T-cell (primary cell): ENCODE measurements at regions not wholly inside any gene's neighbourhood (a gene's known extent, or its start where the extent isn't known, plus 50 kb on each side); places are given as distances from the start of the nearest gene placed in this dataset.

ENCODE experiments used
- ATAC-seq, 4 experiments: fragments of 200-7000 bp in 3 of 4; fragments of 150-1000 bp in 1 of 4; cut with Tn5 transposase; replicated peaks in 1 of 4; 1 replicate in 3 of 4; 2 replicates in 1 of 4; pipeline ENCODE4 v1.10.0; 2021; ENCODE audit warnings: moderate library complexity in 3 of 4, mild to moderate bottlenecking in 2 of 4, moderate number of reproducible peaks in 1 of 4
- CTCF ChIA-PET, 2 donors: fragments of 300-600 bp; sonication (Branson Sonifier 250); formaldehyde crosslinking; loops; one replicate each; lab custom pipeline; 2022; ENCODE audit warnings: antibody characterized with exemption in 2 of 2; lab: Charles Lee
- POLR2A ChIA-PET, 2 donors: fragments of 300-600 bp; sonication (Branson Sonifier 250); formaldehyde crosslinking; loops; one replicate each; lab custom pipeline; 2022; ENCODE audit warnings: antibody characterized with exemption in 2 of 2; lab: Charles Lee
- DNase-seq, 35 experiments: peaks; one replicate each; pipeline versions ENCODE4 v3.0.0 to v3.0.0-alpha.2; 2013 to 2023
- H3K27ac ChIP-seq: one replicate; pipeline ENCODE4 v1.5.1; 2013; ENCODE audit warnings: low read length
- H3K27me3 ChIP-seq, 2 experiments: replicated peaks in 1 of 2; 1 replicate in 1 of 2; 2 replicates in 1 of 2; pipeline versions ENCODE4 v1.6.1 to v1.7.0; 2013; ENCODE audit warnings: low read length in 1 of 2, mixed read lengths in 1 of 2; ENCODE audit not compliant: control insufficient read depth in 2 of 2, insufficient read depth in 2 of 2; ENCODE audit errors: extremely low read depth in 1 of 2
- H3K36me3 ChIP-seq, 2 donors: 1 replicate in 1 of 2; 2 replicates in 1 of 2; pipeline versions ENCODE4 v1.6.1 to v1.7.0; 2013; ENCODE audit warnings: low read length in 1 of 2; ENCODE audit not compliant: control insufficient read depth in 2 of 2, insufficient read depth in 1 of 2; ENCODE audit errors: extremely low read depth in 1 of 2
- H3K4me1 ChIP-seq, 2 experiments: 1 replicate in 1 of 2; 2 replicates in 1 of 2; pipeline versions ENCODE4 v1.6.1 to v1.7.0; 2013; ENCODE audit warnings: low read length in 2 of 2, mixed read lengths in 1 of 2; ENCODE audit not compliant: insufficient read depth in 2 of 2, control insufficient read depth in 1 of 2; ENCODE audit errors: extremely low read depth in 1 of 2
- H3K4me3 ChIP-seq, 2 donors: 1 replicate in 1 of 2; 2 replicates in 1 of 2; pipeline versions ENCODE4 v1.5.1 to v1.7.0; 2013; ENCODE audit warnings: mild to moderate bottlenecking in 2 of 2, low read length in 1 of 2, moderate library complexity in 1 of 2; ENCODE audit not compliant: control insufficient read depth in 1 of 2; ENCODE audit errors: extremely low read depth in 1 of 2
- H3K9me3 ChIP-seq: 2 replicates; pipeline ENCODE4 v1.7.0; 2013
- H3K27ac Mint-ChIP-seq, 2 donors: one replicate each; pipeline ENCODE4 v1.8.0; 2020 to 2021; ENCODE audit warnings: mild to moderate bottlenecking in 2 of 2, mixed read lengths in 2 of 2
- H3K27me3 Mint-ChIP-seq, 2 donors: one replicate each; pipeline ENCODE4 v1.8.0; 2021 to 2022; ENCODE audit warnings: mixed read lengths in 2 of 2
- H3K36me3 Mint-ChIP-seq: one replicate; pipeline ENCODE4 v1.8.0; 2021; ENCODE audit warnings: mixed read lengths
- H3K4me1 Mint-ChIP-seq, 3 donors: one replicate each; pipeline ENCODE4 v1.8.0; 2020 to 2022; ENCODE audit warnings: mixed read lengths in 3 of 3, mild to moderate bottlenecking in 1 of 3
- H3K4me3 Mint-ChIP-seq, 3 donors: one replicate each; pipeline ENCODE4 v1.8.0; 2020 to 2022; ENCODE audit warnings: mild to moderate bottlenecking in 3 of 3, mixed read lengths in 3 of 3, moderate library complexity in 3 of 3
- H3K9me3 Mint-ChIP-seq, 3 donors: one replicate each; pipeline ENCODE4 v1.8.0; 2020 to 2022; ENCODE audit warnings: mixed read lengths in 3 of 3
- WGBS: methylation state at CpG from one replicate; pipeline ENCODE4 v1.1.5; 2013; ENCODE audit warnings: missing lambda C conversion rate; ENCODE audit not compliant: insufficient coverage; 5-methylcytosine and 5-hydroxymethylcytosine counted together

DNA sequence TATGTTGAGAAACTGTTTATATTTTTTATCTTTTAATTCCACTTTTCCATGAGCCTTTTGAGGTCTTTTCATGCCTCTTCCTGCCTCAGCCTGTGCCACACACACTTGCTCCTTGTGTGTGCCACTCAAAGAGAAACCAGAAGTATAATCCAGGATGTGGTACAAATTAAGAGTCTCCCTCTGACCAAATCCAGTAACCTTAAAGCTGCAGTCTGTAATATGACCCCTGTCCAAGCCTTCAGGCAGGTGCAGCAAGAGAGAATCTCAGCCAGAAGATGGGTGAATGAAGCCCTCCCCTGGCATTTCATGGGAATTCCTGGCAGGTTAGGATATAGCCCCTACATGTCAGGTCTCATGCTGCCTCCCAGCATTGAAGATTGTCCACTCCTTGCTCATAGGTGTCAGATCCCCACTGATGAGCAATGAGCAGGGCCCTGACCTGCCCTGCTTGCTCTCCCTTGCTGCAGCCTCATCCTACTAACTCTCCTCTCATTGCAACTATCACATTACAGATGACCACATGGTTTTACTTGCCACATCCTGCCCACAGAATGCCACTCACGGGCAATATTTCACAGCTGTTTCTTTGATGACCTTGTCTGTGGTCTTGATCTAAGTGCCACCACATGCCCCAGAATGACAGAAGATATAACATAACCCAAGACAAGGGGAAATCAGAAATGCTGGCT, 169.3 kb downstream of the SEC16B start:
- Histone ChIP-seq H3K4me3 (no peak overlapping the region), H3K27ac (no peak overlapping the region), H3K27me3 (no peaks in the 10 kb centered on the region), H3K4me1 (no peaks in the 10 kb centered on the region), H3K36me3 (no peaks in the 10 kb centered on the region), H3K9me3 (no peaks in the 10 kb centered on the region)
- ATAC-seq (no peak), DNase-seq (no peak)
- H3K4me3 Mint-ChIP-seq, result no peak overlapping the region
- ChIA-PET CTCF (no interaction called here), POLR2A (no interaction called here)
- no peaks in the 10 kb centered on the region for H3K36me3 Mint-ChIP-seq
- H3K4me1 Mint-ChIP-seq, result no peaks in the 10 kb centered on the region
- 0% methylated on average over 1 of the region's 1 CpG for WGBS
- no peaks in the 10 kb centered on the region for H3K27me3 Mint-ChIP-seq
- H3K9me3 Mint-ChIP-seq, result peaks cover 18 to 23% (median 18%) of the 10 kb centered on the region in 3 donors
- no peak overlapping the region for H3K27ac Mint-ChIP-seq

DNA sequence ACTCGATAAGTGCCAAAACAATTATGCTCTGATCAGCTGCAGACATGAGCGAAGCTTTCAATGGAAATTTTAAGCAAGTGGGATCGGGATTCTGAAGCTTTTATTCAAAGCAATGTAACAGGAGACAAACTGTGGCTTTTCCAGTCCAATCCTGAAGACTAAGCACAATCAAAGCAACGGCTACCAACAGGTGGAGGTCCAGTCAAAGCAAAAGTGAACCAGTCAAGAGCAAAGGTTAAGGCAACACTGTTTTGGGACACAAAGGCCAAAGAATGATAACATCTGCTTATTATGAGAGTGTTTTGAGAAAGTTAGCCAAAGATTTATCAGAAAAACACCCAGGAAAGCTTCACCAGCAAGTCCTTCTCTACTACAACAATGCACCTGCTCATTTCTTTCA, 170.1 kb downstream of the SEC16B start:
- no peak overlapping the region for H3K27ac ChIP-seq
- CTCF ChIA-PET, result no interaction called here
- no peaks in the 10 kb centered on the region for H3K9me3 ChIP-seq
- H3K36me3 ChIP-seq, result no peaks in the 10 kb centered on the region
- ATAC-seq (no peak), DNase-seq (no peak)
- H3K4me3 Mint-ChIP-seq, result no peak overlapping the region
- WGBS, result 66% methylated on average over 2 of the region's 4 CpGs
- no peaks in the 10 kb centered on the region for H3K36me3 Mint-ChIP-seq
- H3K27me3 ChIP-seq, result no peaks in the 10 kb centered on the region
- H3K4me1 Mint-ChIP-seq, result no peaks in the 10 kb centered on the region
- no peaks in the 10 kb centered on the region for H3K4me1 ChIP-seq
- H3K9me3 Mint-ChIP-seq, result peaks cover 13 to 25% (median 18%) of the 10 kb centered on the region in 3 donors
- no peak overlapping the region for H3K27ac Mint-ChIP-seq
- no peak overlapping the region for H3K4me3 ChIP-seq
- POLR2A ChIA-PET, result no interaction called here
- H3K27me3 Mint-ChIP-seq, result no peaks in the 10 kb centered on the region

GRCh38 chr1:177798614-177799013, 171.2 kb downstream of the SEC16B start:
- Mint-ChIP-seq H3K27me3 (no peaks in the 10 kb centered on the region), H3K4me3 (no peak overlapping the region), H3K36me3 (no peaks in the 10 kb centered on the region), H3K27ac (no peak overlapping the region), H3K9me3 (peaks cover 4 to 16% (median 10%) of the 10 kb centered on the region in 3 donors), H3K4me1 (no peaks in the 10 kb centered on the region)
- ATAC-seq, result no peak
- no peaks in the 10 kb centered on the region for H3K4me1 ChIP-seq
- WGBS, result no CpG with 5 or more reads among the region's 3 CpGs
- no peaks in the 10 kb centered on the region for H3K27me3 ChIP-seq
- no peak for DNase-seq
- ChIA-PET CTCF (no interaction called here), POLR2A (no interaction called here)
- H3K4me3 ChIP-seq, result no peak overlapping the region
- H3K36me3 ChIP-seq, result no peaks in the 10 kb centered on the region
- no peak overlapping the region for H3K27ac ChIP-seq
- H3K9me3 ChIP-seq, result no peaks in the 10 kb centered on the region

DNA sequence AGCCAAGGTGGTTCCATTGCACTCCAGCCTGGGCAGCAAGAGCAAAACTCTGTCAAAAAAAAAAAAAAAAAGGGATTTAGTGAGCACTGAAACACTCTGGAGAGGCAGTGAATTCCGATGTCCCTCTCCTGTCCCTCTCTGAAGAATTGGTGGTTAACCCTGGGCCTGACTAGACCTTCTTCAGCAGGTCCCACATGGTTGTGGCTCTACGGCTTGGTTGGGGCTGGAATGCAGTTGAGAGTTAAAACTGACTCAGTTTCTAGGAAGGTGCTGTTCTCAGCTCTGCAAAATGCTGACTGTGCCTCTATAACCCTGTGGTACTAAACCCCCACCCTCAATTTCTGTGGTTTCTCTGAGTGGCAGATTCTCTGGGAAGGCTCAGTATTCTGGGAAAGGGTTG, 173.3 kb downstream of the SEC16B start:
- Histone ChIP-seq H3K36me3 (no peaks in the 10 kb centered on the region), H3K27ac (no peak overlapping the region), H3K9me3 (no peaks in the 10 kb centered on the region), H3K4me1 (no peaks in the 10 kb centered on the region), H3K4me3 (no peak overlapping the region), H3K27me3 (no peaks in the 10 kb centered on the region)
- Mint-ChIP-seq H3K4me3 (no peak overlapping the region), H3K27me3 (no peaks in the 10 kb centered on the region), H3K27ac (no peak overlapping the region), H3K9me3 (peaks cover 3 to 16% (median 3%) of the 10 kb centered on the region in 3 donors), H3K4me1 (no peaks in the 10 kb centered on the region), H3K36me3 (no peaks in the 10 kb centered on the region)
- ATAC-seq, result no peak
- CTCF ChIA-PET, result no interaction called here
- POLR2A ChIA-PET, result no interaction called here
- no peak for DNase-seq
- 71% methylated on average over 1 of the region's 2 CpGs for WGBS

- 60% methylated on average over 2 of the region's 3 CpGs for WGBS
- ChIA-PET POLR2A (no interaction called here), CTCF (no interaction called here)
- Histone ChIP-seq H3K36me3 (no peaks in the 10 kb centered on the region), H3K4me3 (no peak overlapping the region), H3K27ac (no peak overlapping the region), H3K27me3 (no peaks in the 10 kb centered on the region), H3K4me1 (no peaks in the 10 kb centered on the region), H3K9me3 (no peaks in the 10 kb centered on the region)
- Mint-ChIP-seq H3K27ac (no peak overlapping the region), H3K27me3 (no peaks in the 10 kb centered on the region), H3K9me3 (peaks cover under 1 to 20% (median 5%) of the 10 kb centered on the region in 3 donors), H3K4me1 (no peaks in the 10 kb centered on the region), H3K36me3 (no peaks in the 10 kb centered on the region), H3K4me3 (no peak overlapping the region)
- DNase-seq (no peak), ATAC-seq (no peak)
Measured at GRCh38 chr1:177794376-177794991, 175.4 kb downstream of the SEC16B start.

DNA sequence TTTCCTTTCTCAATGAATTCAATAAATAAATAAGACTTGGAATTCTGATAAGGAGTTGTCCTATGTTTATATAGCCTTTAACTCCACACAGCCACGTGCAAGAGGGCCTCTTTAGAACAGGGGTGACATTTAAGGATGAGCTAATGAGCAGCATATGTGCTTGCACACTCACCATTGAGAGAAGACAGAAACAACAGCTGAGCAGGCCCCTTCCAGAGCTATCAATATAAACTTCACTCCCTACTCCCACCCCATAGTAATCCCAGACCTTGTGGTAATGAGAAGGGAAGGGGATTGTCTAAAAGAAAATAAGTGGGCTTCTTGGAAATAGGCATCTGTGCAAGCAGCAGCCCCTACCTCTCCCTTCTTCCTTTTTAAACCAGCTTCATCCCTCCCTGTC, 176.0 kb downstream of the SEC16B start:
- no peaks in the 10 kb centered on the region for H3K36me3 Mint-ChIP-seq
- WGBS, result no CpG with 5 or more reads among the region's 1 CpG
- Histone ChIP-seq H3K4me3 (no peak overlapping the region), H3K27me3 (no peaks in the 10 kb centered on the region), H3K27ac (no peak overlapping the region), H3K4me1 (no peaks in the 10 kb centered on the region), H3K36me3 (no peaks in the 10 kb centered on the region), H3K9me3 (no peaks in the 10 kb centered on the region)
- no peaks in the 10 kb centered on the region for H3K4me1 Mint-ChIP-seq
- ChIA-PET CTCF (no interaction called here), POLR2A (no interaction called here)
- no peaks in the 10 kb centered on the region for H3K27me3 Mint-ChIP-seq
- no peak overlapping the region for H3K27ac Mint-ChIP-seq
- H3K9me3 Mint-ChIP-seq, result peaks cover 0 to 15% (median 5%) of the 10 kb centered on the region in 3 donors
- ATAC-seq (no peak), DNase-seq (no peak)
- no peak overlapping the region for H3K4me3 Mint-ChIP-seq
